Omental fat pad (tissue), 3 donors: ENCODE measurements at regions not wholly inside any gene's neighbourhood (a gene's known extent, or its start where the extent isn't known, plus 50 kb on each side); places are given as distances from the start of the nearest gene placed in this dataset.

ENCODE experiments used
- ATAC-seq: fragments of 150-250 bp; one replicate; pipeline ENCODE4 v1.9.1; 2016; ENCODE audit warnings: mild to moderate bottlenecking, moderate library complexity; ENCODE audit not compliant: low FRiP score
- DNase-seq: peaks from one replicate; pipeline ENCODE4 v3.0.0-alpha.2; 2019; ENCODE audit warnings: low spot score
- TF ChIP-seq, protein P1 (sequence below), 3 donors: fragments of 450-650 bp; IDR thresholded peaks; one replicate each; pipeline ENCODE4 v1.5.1; 2016 to 2017; ENCODE audit warnings: antibody characterized with exemption in 3 of 3, mild to moderate bottlenecking in 3 of 3, moderate library complexity in 2 of 3

DNA sequence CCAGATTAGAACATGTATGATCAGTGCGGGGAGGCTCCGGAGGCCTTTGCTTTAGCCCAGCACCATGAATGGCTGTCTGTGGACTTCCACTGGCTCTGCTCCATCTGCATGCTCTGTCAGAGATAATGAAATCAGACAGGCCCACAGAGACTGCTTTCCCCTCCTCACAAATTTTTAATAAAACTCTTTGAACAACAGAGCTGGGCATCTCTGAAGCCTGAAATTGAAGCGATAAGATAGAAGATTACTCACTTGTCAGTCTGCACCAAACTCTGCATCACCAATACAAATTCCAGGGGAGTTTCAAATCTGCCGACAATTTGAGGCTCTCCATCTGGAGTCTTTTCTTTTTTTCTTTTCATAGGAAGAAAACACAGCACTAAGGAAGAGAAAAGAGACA, 110.0 kb downstream of the DYRK2 start:
- no peak for ATAC-seq
- TF ChIP-seq, protein P1, sequence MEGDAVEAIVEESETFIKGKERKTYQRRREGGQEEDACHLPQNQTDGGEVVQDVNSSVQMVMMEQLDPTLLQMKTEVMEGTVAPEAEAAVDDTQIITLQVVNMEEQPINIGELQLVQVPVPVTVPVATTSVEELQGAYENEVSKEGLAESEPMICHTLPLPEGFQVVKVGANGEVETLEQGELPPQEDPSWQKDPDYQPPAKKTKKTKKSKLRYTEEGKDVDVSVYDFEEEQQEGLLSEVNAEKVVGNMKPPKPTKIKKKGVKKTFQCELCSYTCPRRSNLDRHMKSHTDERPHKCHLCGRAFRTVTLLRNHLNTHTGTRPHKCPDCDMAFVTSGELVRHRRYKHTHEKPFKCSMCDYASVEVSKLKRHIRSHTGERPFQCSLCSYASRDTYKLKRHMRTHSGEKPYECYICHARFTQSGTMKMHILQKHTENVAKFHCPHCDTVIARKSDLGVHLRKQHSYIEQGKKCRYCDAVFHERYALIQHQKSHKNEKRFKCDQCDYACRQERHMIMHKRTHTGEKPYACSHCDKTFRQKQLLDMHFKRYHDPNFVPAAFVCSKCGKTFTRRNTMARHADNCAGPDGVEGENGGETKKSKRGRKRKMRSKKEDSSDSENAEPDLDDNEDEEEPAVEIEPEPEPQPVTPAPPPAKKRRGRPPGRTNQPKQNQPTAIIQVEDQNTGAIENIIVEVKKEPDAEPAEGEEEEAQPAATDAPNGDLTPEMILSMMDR (IDR thresholded peaks at IDR 0.05): no peak
- DNase-seq: no peak

DNA sequence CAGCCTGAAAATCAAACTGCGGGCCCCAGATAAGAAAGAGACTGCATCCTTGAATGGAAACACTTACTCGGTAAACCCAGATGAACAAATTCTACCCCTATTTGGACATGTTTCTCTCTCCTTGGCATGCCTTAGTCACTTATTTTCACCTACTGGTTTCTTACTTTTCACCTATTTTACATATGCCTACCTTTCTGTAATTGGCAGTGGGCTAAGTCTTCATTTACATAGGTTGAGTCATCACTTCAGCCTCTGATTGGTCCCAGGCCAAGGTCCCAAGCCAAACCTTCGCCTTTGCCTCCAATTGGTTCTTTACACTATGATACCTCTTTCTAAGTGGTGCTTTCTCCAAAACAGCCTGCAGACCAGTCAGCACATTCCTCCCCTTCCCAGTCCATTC, 111.3 kb downstream of the DYRK2 start:
- TF ChIP-seq, protein P1 (IDR thresholded peaks at IDR 0.05): no peak
- ATAC-seq: no peak
- no peak for DNase-seq

DNA sequence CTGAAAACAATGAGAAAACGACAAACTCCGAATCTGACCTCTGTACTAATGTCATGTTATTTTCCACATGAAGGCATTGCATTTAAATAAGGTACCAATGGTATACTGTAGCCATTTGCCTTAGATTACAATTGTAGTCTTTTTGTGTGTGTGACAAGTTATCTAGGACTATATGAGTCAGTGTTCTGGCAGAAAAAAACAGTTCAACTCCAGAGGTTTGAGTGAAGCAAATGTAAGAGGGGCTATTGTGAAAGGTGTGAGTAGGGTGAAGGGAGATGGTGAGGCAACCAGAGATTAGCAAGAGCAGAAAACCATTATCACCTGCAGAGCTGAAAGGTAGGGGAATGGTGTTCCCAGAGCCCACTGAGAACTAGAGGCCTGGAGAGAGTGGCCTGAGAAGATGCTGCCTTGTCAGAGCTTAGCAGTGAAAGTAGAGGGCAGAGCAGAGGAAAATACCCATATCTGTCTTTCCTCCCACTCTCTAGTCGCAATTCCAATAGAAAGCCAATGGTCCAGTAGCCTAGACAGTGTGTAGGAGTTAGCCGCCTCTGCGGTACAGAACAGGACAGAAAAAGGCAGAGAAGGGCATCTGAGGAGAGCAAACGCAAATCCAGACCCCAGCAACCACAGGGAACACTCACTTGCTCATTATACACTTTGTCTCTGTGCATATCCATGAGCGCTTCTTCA, 112.2 kb downstream of the DYRK2 start:
- ATAC-seq: no peak
- TF ChIP-seq, protein P1 (IDR thresholded peaks at IDR 0.05): no peak
- DNase-seq: no peak

DNA sequence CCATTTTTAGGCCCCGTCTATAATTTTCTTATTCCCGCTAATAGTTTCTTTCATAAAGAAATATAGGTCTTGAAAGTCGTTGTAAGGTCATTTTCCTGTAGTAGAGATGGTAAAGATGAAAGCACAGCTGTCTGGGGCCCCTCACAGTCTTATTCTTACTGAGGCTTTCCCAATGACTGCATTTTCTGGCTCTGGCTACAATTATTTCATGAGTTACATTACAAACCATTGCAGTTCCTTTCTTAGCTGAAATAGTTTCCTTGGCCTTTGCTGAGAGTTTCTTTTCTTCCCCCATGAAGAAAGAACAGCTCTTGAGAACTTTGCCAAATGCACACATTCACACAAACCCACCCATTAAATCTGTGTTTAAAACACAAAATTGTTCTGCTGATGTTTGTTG, 113.0 kb downstream of the DYRK2 start:
- TF ChIP-seq, protein P1 (IDR thresholded peaks at IDR 0.05): no peak
- no peak for DNase-seq
- ATAC-seq: no peak

DNA sequence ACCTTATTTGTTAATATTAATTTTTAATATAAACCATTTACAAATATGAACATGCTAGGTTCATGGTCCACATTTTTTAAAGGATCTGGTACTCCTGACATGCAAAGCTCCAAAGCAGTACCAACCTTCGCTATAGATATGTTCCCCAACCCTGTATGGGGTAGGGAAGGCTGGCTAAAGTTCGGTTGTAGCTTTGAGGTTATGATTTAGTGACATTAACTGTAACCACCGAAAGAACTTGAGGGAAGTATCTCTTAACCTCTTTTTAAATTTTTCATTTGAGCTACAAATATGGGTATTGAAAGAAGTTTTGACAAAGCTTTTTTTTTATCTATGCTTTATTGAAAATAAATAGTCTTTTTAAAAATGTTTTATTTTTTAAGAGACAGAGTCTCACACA, 115.5 kb downstream of the DYRK2 start:
- TF ChIP-seq, protein P1 (IDR thresholded peaks at IDR 0.05): no peak
- DNase-seq: no peak
- ATAC-seq: no peak

DNA sequence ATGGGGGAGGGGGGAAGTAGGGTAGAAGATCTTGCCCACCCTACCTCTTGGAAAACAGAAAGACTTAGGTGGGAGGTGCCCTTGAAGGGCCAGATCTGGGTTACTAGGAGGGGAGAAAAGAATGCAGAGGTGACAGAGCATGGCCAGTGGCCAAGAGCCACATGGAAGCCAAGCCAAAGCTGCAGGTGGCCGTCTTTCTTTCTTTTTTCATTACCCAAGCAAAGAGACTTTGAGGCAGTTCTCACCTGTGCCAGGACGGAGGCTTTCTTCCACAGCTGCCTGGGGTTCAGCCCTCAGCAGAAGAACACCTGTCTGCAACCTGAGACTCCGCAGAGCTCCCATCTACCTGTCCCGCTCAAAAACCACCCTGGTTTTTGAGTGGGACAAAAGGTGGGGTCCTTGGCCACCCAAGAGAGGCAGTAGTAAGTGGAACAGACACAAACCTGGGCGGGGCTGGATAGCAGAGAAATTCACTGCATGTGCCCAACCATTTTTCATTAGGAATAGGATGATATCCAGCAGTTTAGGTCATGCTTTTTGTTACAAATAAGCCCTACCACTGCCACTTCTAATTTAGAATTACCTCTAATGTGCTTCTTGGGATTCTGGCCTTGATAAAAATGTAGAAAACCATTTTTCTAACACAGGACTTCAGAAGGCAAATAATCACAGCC, 116.5 kb downstream of the DYRK2 start:
- TF ChIP-seq, protein P1 (IDR thresholded peaks at IDR 0.05): no peak
- ATAC-seq: no peak
- no peak for DNase-seq
